CD4-positive, alpha-beta T cell treated with Interleukin-21 for 1 hour (primary cell): ENCODE measurements at regions not wholly inside any gene's neighbourhood (a gene's known extent, or its start where the extent isn't known, plus 50 kb on each side); places are given as distances from the start of the nearest gene placed in this dataset.

Experiments
- DNase-seq: peaks from one replicate; pipeline ENCODE4 v3.0.0-alpha.2; 2020

DNA sequence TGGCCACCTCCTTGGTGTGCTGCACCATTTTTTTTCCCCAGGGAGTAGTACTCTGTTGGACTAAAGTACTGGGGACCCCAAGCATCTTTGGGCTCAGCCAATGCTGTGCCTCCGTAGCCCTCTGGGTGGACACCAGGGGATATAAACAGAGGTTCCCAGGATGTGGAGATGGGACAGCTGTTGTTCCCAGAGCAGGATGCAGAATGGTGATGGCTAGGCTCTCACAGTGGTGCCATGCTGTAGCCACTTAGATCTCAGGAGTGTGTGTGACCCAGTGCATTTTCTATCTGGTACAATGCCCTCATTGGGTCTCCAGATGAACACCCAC, 50.9 kb upstream of the SCIN start:
- DNase-seq: no peak
